ENCODE measurements at regions not wholly inside any gene's neighbourhood (a gene's known extent, or its start where the extent isn't known, plus 50 kb on each side); places are given as distances from the start of the nearest gene placed in this dataset.
"Not testable (repeated sequence)": the region's sequence is repeated elsewhere in the genome, so short reads cannot be mapped to it uniquely, and the experiment has no call there.

GRCh38 chr5:53790026-53790425, 229.6 kb downstream of the NDUFS4 start:
- Histone ChIP-seq H2BK5ac (ENCODE audit: low read depth, low read length, poor library complexity, severe bottlenecking) (no peak overlapping the region), H3K4me2 (ENCODE audit: low read length, poor library complexity, severe bottlenecking) (no peak overlapping the region), H2AFZ (ENCODE audit: low read depth, low read length) (no peak overlapping the region), H4K8ac (ENCODE audit: low read length) (no peak overlapping the region), H3K23ac (ENCODE audit: low read length in 2 of 2) (no peak overlapping the region), H4K91ac (ENCODE audit: low read length) (no peak overlapping the region), H3K27ac (ENCODE audit: low read length, poor library complexity, severe bottlenecking) (no peak overlapping the region), H3K9me3 (ENCODE audit: control insufficient read depth, low read length) (peaks cover 8% of the 10 kb centered on the region), H3K4ac (ENCODE audit: low read depth in 1 of 2, low read length in 2 of 2) (no peak overlapping the region), H3K27me3 (ENCODE audit: control insufficient read depth in 1 of 2, insufficient read depth in 1 of 2, low read length in 2 of 2) (no peaks in the 10 kb centered on the region), H3K9ac (ENCODE audit: low read length) (no peak overlapping the region), H3K79me1 (replicated peaks; ENCODE audit: low read length, poor library complexity, severe bottlenecking) (no peaks in the 10 kb centered on the region), H2BK120ac (ENCODE audit: low read depth, low read length) (no peak overlapping the region), H3K18ac (ENCODE audit: low read depth in 1 of 2, low read length in 2 of 2) (no peak overlapping the region), H3K4me3 (ENCODE audit: insufficient read depth in 1 of 2, low read depth in 1 of 2, low read length in 2 of 2) (no peak overlapping the region), H3K36me3 (ENCODE audit: control insufficient read depth in 1 of 2, insufficient read depth in 2 of 2, low read depth in 1 of 2, low read length in 2 of 2) (no peaks in the 10 kb centered on the region), H3K14ac (ENCODE audit: low read length in 2 of 2) (no peak overlapping the region), H2BK12ac (ENCODE audit: low read length in 2 of 2) (no peak overlapping the region), H2AK5ac (ENCODE audit: low read length, severe bottlenecking) (no peak overlapping the region), H2BK15ac (ENCODE audit: low read depth, poor library complexity, severe bottlenecking) (no peak overlapping the region), H3K4me1 (ENCODE audit: control insufficient read depth, insufficient read depth, low read depth, low read length) (no peaks in the 10 kb centered on the region)
- no peak for DNase-seq
- 92% methylated on average over 2 of the region's 2 CpGs for WGBS

DNA sequence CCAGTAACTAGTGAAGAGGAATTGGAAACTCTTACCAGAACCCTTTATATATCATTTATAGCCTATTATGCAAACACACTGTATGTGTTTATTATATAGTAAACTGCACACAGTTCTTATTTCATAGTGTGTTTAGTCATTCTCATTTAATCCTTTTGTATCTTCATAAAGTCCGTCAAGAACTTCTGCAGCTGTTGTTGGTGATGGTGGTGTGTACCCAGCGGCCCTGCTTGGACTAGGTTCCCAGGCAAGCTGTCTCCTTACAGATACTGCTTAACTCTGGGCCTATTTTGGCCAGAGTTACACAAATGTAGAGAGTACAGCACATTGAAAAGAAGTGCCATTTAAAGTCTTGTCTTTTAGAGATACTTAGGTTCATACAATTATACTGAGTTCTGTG, 231.9 kb downstream of the NDUFS4 start:
- H3K79me1 ChIP-seq (replicated peaks; ENCODE audit: low read length, poor library complexity, severe bottlenecking) = no peaks in the 10 kb centered on the region
- H3K4me3 ChIP-seq (ENCODE audit: insufficient read depth in 1 of 2, low read depth in 1 of 2, low read length in 2 of 2) = no peak overlapping the region
- no peak overlapping the region for H3K23ac ChIP-seq (ENCODE audit: low read length in 2 of 2)
- no peak overlapping the region for H2AFZ ChIP-seq (ENCODE audit: low read depth, low read length)
- H2BK15ac ChIP-seq (ENCODE audit: low read depth, poor library complexity, severe bottlenecking) = no peak overlapping the region
- H3K4me2 ChIP-seq (ENCODE audit: low read length, poor library complexity, severe bottlenecking) = no peak overlapping the region
- no peak overlapping the region for H3K4ac ChIP-seq (ENCODE audit: low read depth in 1 of 2, low read length in 2 of 2)
- H3K9ac ChIP-seq (ENCODE audit: low read length) = no peak overlapping the region
- no peak overlapping the region for H2BK120ac ChIP-seq (ENCODE audit: low read depth, low read length)
- no peak overlapping the region for H2AK5ac ChIP-seq (ENCODE audit: low read length, severe bottlenecking)
- peaks cover 4 to 9% of the 10 kb centered on the region in 2 experiments for H3K27me3 ChIP-seq (ENCODE audit: control insufficient read depth in 1 of 2, insufficient read depth in 1 of 2, low read length in 2 of 2)
- no peak overlapping the region for H4K91ac ChIP-seq (ENCODE audit: low read length)
- no peak overlapping the region for H3K27ac ChIP-seq (ENCODE audit: low read length, poor library complexity, severe bottlenecking)
- peaks cover 8% of the 10 kb centered on the region for H3K9me3 ChIP-seq (ENCODE audit: control insufficient read depth, low read length)
- no peaks in the 10 kb centered on the region for H3K4me1 ChIP-seq (ENCODE audit: control insufficient read depth, insufficient read depth, low read depth, low read length)
- no peak overlapping the region for H4K8ac ChIP-seq (ENCODE audit: low read length)
- H2BK12ac ChIP-seq (ENCODE audit: low read length in 2 of 2) = no peak overlapping the region
- 97% methylated on average over 2 of the region's 2 CpGs for WGBS
- no peak overlapping the region for H2BK5ac ChIP-seq (ENCODE audit: low read depth, low read length, poor library complexity, severe bottlenecking)
- no peak overlapping the region for H3K18ac ChIP-seq (ENCODE audit: low read depth in 1 of 2, low read length in 2 of 2)
- H3K14ac ChIP-seq (ENCODE audit: low read length in 2 of 2) = no peak overlapping the region
- H3K36me3 ChIP-seq (ENCODE audit: control insufficient read depth in 1 of 2, insufficient read depth in 2 of 2, low read depth in 1 of 2, low read length in 2 of 2) = no peaks in the 10 kb centered on the region
- DNase-seq = no peak

- H3K14ac ChIP-seq (ENCODE audit: low read length in 2 of 2); H2BK12ac ChIP-seq (ENCODE audit: low read length in 2 of 2); H2AFZ ChIP-seq (ENCODE audit: low read depth, low read length); H3K27ac ChIP-seq (ENCODE audit: low read length, poor library complexity, severe bottlenecking); H2BK120ac ChIP-seq (ENCODE audit: low read depth, low read length); H3K23ac ChIP-seq (ENCODE audit: low read length in 2 of 2); H3K9me3 ChIP-seq (ENCODE audit: control insufficient read depth, low read length); DNase-seq; H2BK5ac ChIP-seq (ENCODE audit: low read depth, low read length, poor library complexity, severe bottlenecking); H3K36me3 ChIP-seq (ENCODE audit: control insufficient read depth in 1 of 2, insufficient read depth in 2 of 2, low read depth in 1 of 2, low read length in 2 of 2); H3K4me3 ChIP-seq (ENCODE audit: insufficient read depth in 1 of 2, low read depth in 1 of 2, low read length in 2 of 2); H3K18ac ChIP-seq (ENCODE audit: low read depth in 1 of 2, low read length in 2 of 2); H3K4ac ChIP-seq (ENCODE audit: low read depth in 1 of 2, low read length in 2 of 2); H3K4me2 ChIP-seq (ENCODE audit: low read length, poor library complexity, severe bottlenecking); H4K8ac ChIP-seq (ENCODE audit: low read length); H3K79me1 ChIP-seq (replicated peaks; ENCODE audit: low read length, poor library complexity, severe bottlenecking); H3K4me1 ChIP-seq (ENCODE audit: control insufficient read depth, insufficient read depth, low read depth, low read length); H2AK5ac ChIP-seq (ENCODE audit: low read length, severe bottlenecking); H2BK15ac ChIP-seq (ENCODE audit: low read depth, poor library complexity, severe bottlenecking); H3K9ac ChIP-seq (ENCODE audit: low read length); H3K27me3 ChIP-seq (ENCODE audit: control insufficient read depth in 1 of 2, insufficient read depth in 1 of 2, low read length in 2 of 2); H4K91ac ChIP-seq (ENCODE audit: low read length): not testable (repeated sequence)
- 72% methylated on average over 9 of the region's 9 CpGs for WGBS
These were observed 239.2 kb downstream of the NDUFS4 start for GRCh38 chr5:53799644-53800043.

DNA sequence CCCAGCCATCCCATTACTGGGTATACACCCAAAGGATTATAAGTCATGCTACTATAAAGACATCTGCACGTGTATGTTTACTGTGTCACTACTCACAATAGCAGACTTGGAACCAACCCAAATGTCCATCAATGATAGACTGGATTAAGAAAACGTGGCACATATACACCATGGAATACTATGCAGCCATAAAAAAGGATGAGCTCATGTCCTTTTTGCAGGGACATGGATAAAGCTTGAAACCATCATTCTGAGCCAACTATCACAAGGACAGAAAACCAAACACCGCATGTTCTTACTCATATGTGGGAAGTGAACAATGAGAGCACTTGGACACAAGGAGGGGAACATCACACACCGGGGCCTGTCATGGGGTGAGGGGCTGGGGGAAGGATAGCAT, 248.0 kb downstream of the NDUFS4 start:
- WGBS = 70% methylated on average over 4 of the region's 4 CpGs
- not testable (repeated sequence) for H3K14ac ChIP-seq (ENCODE audit: low read length in 2 of 2); H2BK5ac ChIP-seq (ENCODE audit: low read depth, low read length, poor library complexity, severe bottlenecking); H2AK5ac ChIP-seq (ENCODE audit: low read length, severe bottlenecking); H4K91ac ChIP-seq (ENCODE audit: low read length); H3K9me3 ChIP-seq (ENCODE audit: control insufficient read depth, low read length); H3K23ac ChIP-seq (ENCODE audit: low read length in 2 of 2); H3K27me3 ChIP-seq (ENCODE audit: control insufficient read depth in 1 of 2, insufficient read depth in 1 of 2, low read length in 2 of 2); H3K4me2 ChIP-seq (ENCODE audit: low read length, poor library complexity, severe bottlenecking); H3K18ac ChIP-seq (ENCODE audit: low read depth in 1 of 2, low read length in 2 of 2); H2BK15ac ChIP-seq (ENCODE audit: low read depth, poor library complexity, severe bottlenecking); H2BK120ac ChIP-seq (ENCODE audit: low read depth, low read length); H3K4me1 ChIP-seq (ENCODE audit: control insufficient read depth, insufficient read depth, low read depth, low read length); H3K79me1 ChIP-seq (replicated peaks; ENCODE audit: low read length, poor library complexity, severe bottlenecking); H2AFZ ChIP-seq (ENCODE audit: low read depth, low read length); H3K27ac ChIP-seq (ENCODE audit: low read length, poor library complexity, severe bottlenecking); H3K4me3 ChIP-seq (ENCODE audit: insufficient read depth in 1 of 2, low read depth in 1 of 2, low read length in 2 of 2); H4K8ac ChIP-seq (ENCODE audit: low read length); H3K4ac ChIP-seq (ENCODE audit: low read depth in 1 of 2, low read length in 2 of 2); H2BK12ac ChIP-seq (ENCODE audit: low read length in 2 of 2); H3K9ac ChIP-seq (ENCODE audit: low read length); DNase-seq; H3K36me3 ChIP-seq (ENCODE audit: control insufficient read depth in 1 of 2, insufficient read depth in 2 of 2, low read depth in 1 of 2, low read length in 2 of 2)
